Loucy (cell line): ENCODE measurements at regions not wholly inside any gene's neighbourhood (a gene's known extent, or its start where the extent isn't known, plus 50 kb on each side); places are given as distances from the start of the nearest gene placed in this dataset.

Experiments
- EZH2phosphoT487 ChIP-seq: fragments of 200-600 bp; IDR thresholded peaks from 2 replicates; pipeline ENCODE4 v1.6.1; 2018; ENCODE audit warnings: antibody characterized with exemption, mild to moderate bottlenecking, moderate library complexity, borderline replicate concordance
- TF ChIP-seq, protein P1 (sequence below): fragments of 200-600 bp; sonication (generic); conservative IDR thresholded peaks from 2 replicates; pipeline ENCODE4 v1.5.1; 2014; ENCODE audit warnings: mild to moderate bottlenecking, antibody characterized with exemption, low read length

DNA sequence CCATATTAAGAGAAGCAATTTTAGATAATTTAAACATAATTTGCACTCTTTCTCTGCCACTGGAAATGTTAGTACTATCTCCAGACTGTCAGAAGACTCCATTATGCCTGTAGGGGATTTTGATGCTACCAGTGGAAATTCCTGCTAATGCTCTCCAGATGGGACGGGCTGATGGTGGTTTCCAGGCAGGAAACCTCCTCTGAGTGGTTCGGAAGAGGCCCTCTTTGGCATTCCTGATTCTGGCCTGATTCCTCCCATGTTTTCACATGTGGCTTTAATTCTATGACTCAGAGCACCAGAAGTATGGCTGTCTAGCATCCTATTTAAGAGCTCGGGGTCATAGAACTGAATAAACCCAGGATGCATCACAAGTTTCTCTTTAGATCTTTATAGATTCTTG lies 70.9 kb upstream of the ST6GAL2 start:
- TF ChIP-seq, protein P1, sequence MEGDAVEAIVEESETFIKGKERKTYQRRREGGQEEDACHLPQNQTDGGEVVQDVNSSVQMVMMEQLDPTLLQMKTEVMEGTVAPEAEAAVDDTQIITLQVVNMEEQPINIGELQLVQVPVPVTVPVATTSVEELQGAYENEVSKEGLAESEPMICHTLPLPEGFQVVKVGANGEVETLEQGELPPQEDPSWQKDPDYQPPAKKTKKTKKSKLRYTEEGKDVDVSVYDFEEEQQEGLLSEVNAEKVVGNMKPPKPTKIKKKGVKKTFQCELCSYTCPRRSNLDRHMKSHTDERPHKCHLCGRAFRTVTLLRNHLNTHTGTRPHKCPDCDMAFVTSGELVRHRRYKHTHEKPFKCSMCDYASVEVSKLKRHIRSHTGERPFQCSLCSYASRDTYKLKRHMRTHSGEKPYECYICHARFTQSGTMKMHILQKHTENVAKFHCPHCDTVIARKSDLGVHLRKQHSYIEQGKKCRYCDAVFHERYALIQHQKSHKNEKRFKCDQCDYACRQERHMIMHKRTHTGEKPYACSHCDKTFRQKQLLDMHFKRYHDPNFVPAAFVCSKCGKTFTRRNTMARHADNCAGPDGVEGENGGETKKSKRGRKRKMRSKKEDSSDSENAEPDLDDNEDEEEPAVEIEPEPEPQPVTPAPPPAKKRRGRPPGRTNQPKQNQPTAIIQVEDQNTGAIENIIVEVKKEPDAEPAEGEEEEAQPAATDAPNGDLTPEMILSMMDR = no peak
- TF ChIP-seq EZH2phosphoT487 = no peak
